Dedifferentiated amniotic fluid mesenchymal stem cell (primary cell): ENCODE measurements at regions not wholly inside any gene's neighbourhood (a gene's known extent, or its start where the extent isn't known, plus 50 kb on each side); places are given as distances from the start of the nearest gene placed in this dataset.

Source experiments
- DNase-seq: peaks from one replicate; pipeline ENCODE4 v3.0.0-alpha.2; 2016; ENCODE audit errors: extremely low spot score

- no peak for DNase-seq
Observed at GRCh38 chr2:216320852-216321251, 51.4 kb downstream of the MARCHF4 start.

GRCh38 chr2:216319771-216320170 is 52.5 kb downstream of the MARCHF4 start:
- no peak for DNase-seq

- DNase-seq = no peak
Observed at GRCh38 chr2:216318521-216318874, 53.8 kb downstream of the MARCHF4 start.

- DNase-seq = no peak
Observed at GRCh38 chr2:216317831-216318520, 54.3 kb downstream of the MARCHF4 start.

- DNase-seq = no peak
Observed at GRCh38 chr2:216316743-216317142, 55.5 kb downstream of the MARCHF4 start.

GRCh38 chr2:216315802-216316603 is 56.3 kb downstream of the MARCHF4 start:
- peak; percentile 53 for DNase-seq

GRCh38 chr2:216312441-216312840 is 59.8 kb downstream of the MARCHF4 start:
- DNase-seq = no peak

- no peak for DNase-seq
Observed at GRCh38 chr2:216308576-216308975, 63.7 kb downstream of the MARCHF4 start.

GRCh38 chr2:216307496-216307895 is 64.8 kb downstream of the MARCHF4 start:
- DNase-seq = no peak

GRCh38 chr2:216306868-216307267 is 65.4 kb downstream of the MARCHF4 start:
- no peak for DNase-seq

- DNase-seq = no peak
Observed at GRCh38 chr2:216305574-216305973, 66.7 kb downstream of the MARCHF4 start.

GRCh38 chr2:216302981-216303676 is 69.2 kb downstream of the MARCHF4 start:
- no peak for DNase-seq

- DNase-seq = no peak
Observed at GRCh38 chr2:216300906-216301305, 71.4 kb downstream of the MARCHF4 start.

GRCh38 chr2:216299588-216299987 is 72.7 kb downstream of the MARCHF4 start:
- no peak for DNase-seq

GRCh38 chr2:216298719-216299495 is 73.4 kb downstream of the MARCHF4 start:
- peak; percentile 37 for DNase-seq

- no peak for DNase-seq
Observed at GRCh38 chr2:216296856-216297255, 75.4 kb downstream of the MARCHF4 start.

- DNase-seq = no peak
Observed at GRCh38 chr2:216294305-216294704, 78.0 kb downstream of the MARCHF4 start.

GRCh38 chr2:216293883-216294282 is 78.4 kb downstream of the MARCHF4 start:
- DNase-seq = no peak

GRCh38 chr2:216292886-216293301 is 79.4 kb downstream of the MARCHF4 start:
- DNase-seq = no peak

- no peak for DNase-seq
Observed at GRCh38 chr2:216292475-216292874, 79.8 kb downstream of the MARCHF4 start.

GRCh38 chr2:216289470-216289869 is 82.8 kb downstream of the MARCHF4 start:
- DNase-seq = no peak

- no peak for DNase-seq
Observed at GRCh38 chr2:216287251-216287650, 85.0 kb downstream of the MARCHF4 start.
